Mammary epithelial cell (primary cell): ENCODE measurements at regions not wholly inside any gene's neighbourhood (a gene's known extent, or its start where the extent isn't known, plus 50 kb on each side); places are given as distances from the start of the nearest gene placed in this dataset.

Experiments used
- EZH2 ChIP-seq: IDR thresholded peaks from 2 replicates; pipeline ENCODE4 v1.6.1; 2012; ENCODE audit warnings: low read length, inconsistent platforms, borderline replicate concordance
- TF ChIP-seq, protein P1 (sequence below), 2 donors: IDR thresholded peaks in 1 of 2; conservative IDR thresholded peaks in 1 of 2; 2 replicates each; pipeline ENCODE4 v1.5.1; 2011 to 2012; ENCODE audit warnings: inconsistent platforms in 2 of 2, low read length in 2 of 2, mild to moderate bottlenecking in 2 of 2, control low read depth in 1 of 2, low read depth in 1 of 2; ENCODE audit not compliant: insufficient read depth in 1 of 2; ENCODE audit errors: extremely low read depth in 1 of 2

GRCh38 chr7:46068159-46068558 lies 147.1 kb upstream of the IGFBP3 start:
- no peak for TF ChIP-seq EZH2
- TF ChIP-seq, protein P1, sequence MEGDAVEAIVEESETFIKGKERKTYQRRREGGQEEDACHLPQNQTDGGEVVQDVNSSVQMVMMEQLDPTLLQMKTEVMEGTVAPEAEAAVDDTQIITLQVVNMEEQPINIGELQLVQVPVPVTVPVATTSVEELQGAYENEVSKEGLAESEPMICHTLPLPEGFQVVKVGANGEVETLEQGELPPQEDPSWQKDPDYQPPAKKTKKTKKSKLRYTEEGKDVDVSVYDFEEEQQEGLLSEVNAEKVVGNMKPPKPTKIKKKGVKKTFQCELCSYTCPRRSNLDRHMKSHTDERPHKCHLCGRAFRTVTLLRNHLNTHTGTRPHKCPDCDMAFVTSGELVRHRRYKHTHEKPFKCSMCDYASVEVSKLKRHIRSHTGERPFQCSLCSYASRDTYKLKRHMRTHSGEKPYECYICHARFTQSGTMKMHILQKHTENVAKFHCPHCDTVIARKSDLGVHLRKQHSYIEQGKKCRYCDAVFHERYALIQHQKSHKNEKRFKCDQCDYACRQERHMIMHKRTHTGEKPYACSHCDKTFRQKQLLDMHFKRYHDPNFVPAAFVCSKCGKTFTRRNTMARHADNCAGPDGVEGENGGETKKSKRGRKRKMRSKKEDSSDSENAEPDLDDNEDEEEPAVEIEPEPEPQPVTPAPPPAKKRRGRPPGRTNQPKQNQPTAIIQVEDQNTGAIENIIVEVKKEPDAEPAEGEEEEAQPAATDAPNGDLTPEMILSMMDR (conservative IDR thresholded peaks at IDR 0.05 in 1 of 2, IDR thresholded peaks at IDR 0.05 in 1 of 2; ENCODE audit: extremely low read depth in 1 of 2, insufficient read depth in 1 of 2, low read depth in 1 of 2, low read length in 2 of 2), result no peak
